NCI-H2227 (cell line): ENCODE measurements at regions not wholly inside any gene's neighbourhood (a gene's known extent, or its start where the extent isn't known, plus 50 kb on each side); places are given as distances from the start of the nearest gene placed in this dataset.

Source experiments
- DNase-seq: peaks from one replicate; lab custom pipeline; 2025; ENCODE audit not compliant: unreplicated experiment; lab: John Stamatoyannopoulos, UW

GRCh38 chr6:115728171-115728570, 332.5 kb downstream of the FRK start:
- no peak for DNase-seq

GRCh38 chr6:115721564-115721963, 339.1 kb downstream of the FRK start:
- no peak for DNase-seq

DNA sequence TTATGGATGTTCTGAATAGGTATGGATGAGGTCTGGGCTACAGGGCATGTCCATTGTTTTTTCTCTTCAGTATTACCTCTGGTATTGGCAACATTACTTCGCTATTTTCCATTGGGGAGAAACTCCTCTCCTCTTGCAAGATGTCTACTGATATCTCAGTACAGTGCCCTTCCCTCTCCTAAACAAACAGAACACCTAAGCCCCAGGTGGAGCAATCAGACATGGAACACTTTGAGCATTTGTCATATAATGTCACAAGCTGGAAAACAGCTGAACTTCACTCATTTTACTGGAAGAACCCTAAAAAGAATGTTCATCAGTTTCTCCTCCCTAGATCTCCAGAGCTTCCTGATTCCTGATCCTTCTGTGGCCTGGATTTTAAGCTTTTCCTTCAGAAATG, 339.8 kb downstream of the FRK start:
- no peak for DNase-seq

GRCh38 chr6:115717472-115717871, 343.2 kb downstream of the FRK start:
- DNase-seq = no peak

GRCh38 chr6:115717062-115717461, 343.6 kb downstream of the FRK start:
- DNase-seq = no peak

GRCh38 chr6:115712291-115712961, 348.3 kb downstream of the FRK start:
- DNase-seq = no peak

- no peak for DNase-seq
These were observed 351.8 kb downstream of the FRK start for GRCh38 chr6:115708850-115709249.

DNA sequence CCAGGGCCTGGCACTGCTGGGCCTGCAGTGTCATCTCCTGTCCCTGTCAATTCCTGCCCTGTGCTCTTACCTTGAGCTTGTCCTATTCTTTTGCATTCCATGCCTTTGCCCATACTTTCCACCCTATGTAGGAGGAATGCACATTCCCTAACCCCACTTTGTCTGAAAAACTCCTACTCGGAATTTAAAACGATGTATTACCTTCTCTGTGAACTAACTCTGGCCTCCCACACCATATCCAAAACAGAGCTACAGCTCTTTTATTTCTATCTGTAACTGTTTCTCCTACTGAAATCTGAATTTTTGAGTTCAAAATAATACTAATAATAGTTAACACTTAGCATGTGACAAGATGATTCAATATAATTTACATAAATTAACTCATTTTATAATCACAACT, 353.7 kb downstream of the FRK start:
- no peak for DNase-seq

DNA sequence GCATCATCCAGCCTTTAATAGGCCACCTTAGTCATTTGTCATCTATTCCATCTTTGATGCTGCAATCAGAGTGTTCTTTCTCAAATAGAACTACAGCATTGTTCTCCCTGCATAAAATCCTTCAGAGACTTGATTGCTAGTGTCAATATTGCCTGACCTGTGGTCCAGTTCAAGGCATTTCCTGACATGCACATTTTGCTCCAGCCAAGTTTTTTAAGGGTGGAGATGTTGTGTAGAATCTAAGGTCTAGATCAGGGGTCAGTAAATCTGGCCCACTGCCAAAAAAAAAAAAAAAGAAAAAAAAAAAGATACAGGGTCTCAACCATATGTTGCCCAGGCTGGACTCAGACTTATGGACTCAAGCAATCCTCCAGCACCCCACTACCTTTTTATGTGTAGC, 354.4 kb downstream of the FRK start:
- no peak for DNase-seq

GRCh38 chr6:115704028-115704427, 356.7 kb downstream of the FRK start:
- DNase-seq = no peak

- no peak for DNase-seq
These were observed 369.3 kb downstream of the FRK start for GRCh38 chr6:115691433-115691832.

- DNase-seq = no peak
These were observed 369.8 kb downstream of the FRK start for GRCh38 chr6:115690854-115691253.

GRCh38 chr6:115681978-115682775, 378.5 kb downstream of the FRK start:
- DNase-seq = no peak

- no peak for DNase-seq
These were observed 380.1 kb downstream of the FRK start for GRCh38 chr6:115680621-115681020.

DNA sequence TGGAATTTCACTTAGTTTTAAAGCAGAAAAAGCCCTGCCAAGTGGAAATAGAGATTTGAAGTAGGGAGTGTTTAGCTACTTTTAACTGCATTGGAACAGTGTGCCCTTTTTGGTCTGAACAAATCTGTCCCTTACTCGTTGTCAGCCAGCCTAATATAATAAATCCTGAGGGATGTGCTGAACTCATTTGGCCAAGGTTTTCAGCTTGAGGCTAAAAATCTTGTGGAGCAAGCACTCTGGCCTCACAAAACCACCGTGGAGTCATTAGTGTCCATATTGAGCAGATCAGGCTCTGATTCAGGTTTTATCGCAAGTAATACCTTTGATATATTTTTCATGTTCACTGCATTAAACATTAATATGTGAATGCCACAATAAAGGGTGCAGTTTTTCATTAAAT, 383.5 kb downstream of the FRK start:
- DNase-seq = no peak

DNA sequence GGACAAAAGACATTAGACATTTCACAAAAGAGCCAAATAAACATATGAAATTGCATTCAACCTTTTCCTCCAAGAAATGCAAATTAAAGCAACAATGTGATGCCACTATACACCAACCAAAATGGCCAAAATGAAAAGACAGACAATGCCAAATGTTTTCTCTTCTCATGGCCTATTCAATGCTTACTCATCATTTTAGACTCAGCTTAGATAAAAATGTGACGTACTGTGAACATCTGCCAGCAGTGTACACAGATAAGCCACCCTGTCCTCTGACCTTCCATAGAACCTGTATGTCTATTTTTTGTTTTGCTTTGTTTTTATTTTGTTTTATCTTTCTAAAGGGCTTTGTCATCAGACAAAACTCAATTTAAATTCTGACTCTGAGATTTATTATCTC, 385.2 kb downstream of the FRK start:
- DNase-seq = no peak

DNA sequence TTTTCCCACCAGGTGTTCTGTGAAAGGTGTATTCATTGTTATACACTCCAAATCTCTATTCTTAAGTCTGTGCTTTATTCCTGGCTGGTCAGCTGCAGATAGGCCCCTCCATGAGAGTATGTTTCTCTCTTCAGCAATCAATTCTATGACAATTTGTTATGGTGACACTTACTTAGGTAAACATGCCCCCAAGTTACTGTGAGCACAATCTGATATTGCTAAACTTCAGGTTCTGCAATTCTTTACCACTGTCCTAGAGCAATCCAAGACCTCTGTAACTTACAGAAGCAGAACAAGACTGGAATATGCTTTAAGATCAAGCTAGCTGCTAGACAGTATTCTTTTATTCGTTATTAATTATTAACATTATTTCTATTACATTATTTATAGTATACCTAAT, 391.9 kb downstream of the FRK start:
- DNase-seq = no peak

- DNase-seq = no peak
These were observed 392.5 kb downstream of the FRK start for GRCh38 chr6:115668211-115668610.

- DNase-seq = no peak
These were observed 393.1 kb downstream of the FRK start for GRCh38 chr6:115667478-115668026.

- DNase-seq = no peak
These were observed 393.7 kb downstream of the FRK start for GRCh38 chr6:115666997-115667396.

- DNase-seq = no peak
These were observed 395.4 kb downstream of the FRK start for GRCh38 chr6:115665310-115665709.

- peak; percentile 33 for DNase-seq
These were observed 397.0 kb downstream of the FRK start for GRCh38 chr6:115663681-115664080.
